ENCODE measurements at regions not wholly inside any gene's neighbourhood (a gene's known extent, or its start where the extent isn't known, plus 50 kb on each side); places are given as distances from the start of the nearest gene placed in this dataset.

- Histone ChIP-seq H3K27ac (no peak overlapping the region), H3K27me3 (no peaks in the 10 kb centered on the region), H3K36me3 (no peaks in the 10 kb centered on the region), H3K9me3 (no peaks in the 10 kb centered on the region), H3K4me1 (peaks cover 5 to 6% of the 10 kb centered on the region in 2 donors), H3K4me3 (replicated peaks in 1 of 3) (no peak overlapping the region)
- intact Hi-C loops (cut with DNase I) = no loop called here
- DNase-seq = no peak
- 32% methylated on average over 3 of the region's 3 CpGs for WGBS, 2 donors
- TF ChIP-seq CTCF (IDR thresholded peaks at IDR 0.05) (peak in 2 of 6 experiments; percentile 18 to 19), POLR2A (IDR thresholded peaks at IDR 0.05) (no peak)
Measured at GRCh38 chr3:481680-482079, 285.1 kb downstream of the CHL1 start.

GRCh38 chr3:482479-482878, 285.9 kb downstream of the CHL1 start:
- Histone ChIP-seq H3K9me3 (no peaks in the 10 kb centered on the region), H3K4me3 (replicated peaks in 1 of 3) (no peak overlapping the region), H3K4me1 (peaks cover 5 to 6% of the 10 kb centered on the region in 2 donors), H3K36me3 (no peaks in the 10 kb centered on the region), H3K27me3 (no peaks in the 10 kb centered on the region), H3K27ac (no peak overlapping the region)
- 85 to 94% methylated on average over 25 to 32 of the region's 32 CpGs for WGBS, 2 donors
- no peak for TF ChIP-seq POLR2A (IDR thresholded peaks at IDR 0.05)
- no peak for TF ChIP-seq CTCF (IDR thresholded peaks at IDR 0.05)
- intact Hi-C loops (cut with DNase I) = no loop called here
- DNase-seq = no peak

GRCh38 chr3:484341-484740, 287.8 kb downstream of the CHL1 start:
- intact Hi-C loops (cut with DNase I) = no loop called here
- Histone ChIP-seq H3K36me3 (no peaks in the 10 kb centered on the region), H3K27ac (no peak overlapping the region), H3K4me3 (replicated peaks in 1 of 3) (no peak overlapping the region), H3K4me1 (peaks cover 5 to 6% of the 10 kb centered on the region in 2 donors), H3K9me3 (no peaks in the 10 kb centered on the region), H3K27me3 (no peaks in the 10 kb centered on the region)
- no peak for TF ChIP-seq POLR2A (IDR thresholded peaks at IDR 0.05)
- TF ChIP-seq CTCF (IDR thresholded peaks at IDR 0.05) = no peak
- 19 to 20% methylated on average over 2 of the region's 2 CpGs for WGBS, 2 donors
- DNase-seq = no peak

GRCh38 chr3:487614-488013, 291.1 kb downstream of the CHL1 start:
- H3K27me3 ChIP-seq = no peaks in the 10 kb centered on the region
- intact Hi-C loops (cut with DNase I) = no loop called here
- peaks cover 5 to 6% of the 10 kb centered on the region in 2 donors for H3K4me1 ChIP-seq
- DNase-seq = no peak
- H3K36me3 ChIP-seq = no peaks in the 10 kb centered on the region
- H3K27ac ChIP-seq = no peak overlapping the region
- TF ChIP-seq CTCF (IDR thresholded peaks at IDR 0.05) (no peak), POLR2A (IDR thresholded peaks at IDR 0.05) (no peak)
- no peaks in the 10 kb centered on the region for H3K9me3 ChIP-seq
- no peak overlapping the region for H3K4me3 ChIP-seq (replicated peaks in 1 of 3)
- 0 to 87% methylated on average over 2 of the region's 2 CpGs for WGBS, 2 donors

- 62 to 83% methylated on average over 3 of the region's 3 CpGs for WGBS, 2 donors
- intact Hi-C loops (cut with DNase I) = no loop called here
- no peaks in the 10 kb centered on the region for H3K36me3 ChIP-seq
- H3K27ac ChIP-seq = no peak overlapping the region
- no peak overlapping the region for H3K4me3 ChIP-seq (replicated peaks in 1 of 3)
- no peak for DNase-seq
- TF ChIP-seq POLR2A (IDR thresholded peaks at IDR 0.05) (no peak), CTCF (IDR thresholded peaks at IDR 0.05) (no peak)
- no peaks in the 10 kb centered on the region for H3K27me3 ChIP-seq
- H3K4me1 ChIP-seq = no peaks in the 10 kb centered on the region
- H3K9me3 ChIP-seq = no peaks in the 10 kb centered on the region
Measured at GRCh38 chr3:492586-493316, 296.2 kb downstream of the CHL1 start.
